ENCODE measurements at regions not wholly inside any gene's neighbourhood (a gene's known extent, or its start where the extent isn't known, plus 50 kb on each side); places are given as distances from the start of the nearest gene placed in this dataset.

- no peak for FAIRE-seq
- Histone ChIP-seq H3K9me3 (ENCODE audit: low read length) (no peaks in the 10 kb centered on the region), H3K79me2 (ENCODE audit: insufficient read depth, low read length) (no peaks in the 10 kb centered on the region), H3K4me1 (ENCODE audit: insufficient read depth, low read length) (no peaks in the 10 kb centered on the region), H3K4me2 (ENCODE audit: low read depth, low read length) (no peak overlapping the region), H3K4me3 (replicated peaks in 1 of 3; ENCODE audit: insufficient read depth in 1 of 3, low read depth in 2 of 3, low read length in 3 of 3) (no peak overlapping the region), H3K27me3 (ENCODE audit: control insufficient read depth in 1 of 2, insufficient read depth in 2 of 2, low read length in 2 of 2) (no peaks in the 10 kb centered on the region), H4K20me1 (ENCODE audit: insufficient read depth, low read length) (no peaks in the 10 kb centered on the region), H3K9ac (ENCODE audit: insufficient read depth, low read depth, low read length) (no peak overlapping the region), H3K27ac (ENCODE audit: extremely low read length, insufficient read depth, low read length) (no peak overlapping the region), H2AFZ (ENCODE audit: low read length) (no peak overlapping the region), H3K36me3 (replicated peaks in 1 of 2; ENCODE audit: control insufficient read depth in 1 of 2, insufficient read depth in 2 of 2, low read length in 2 of 2) (no peaks in the 10 kb centered on the region)
- 5% methylated on average over 2 of the region's 2 CpGs for WGBS (ENCODE audit: low lambda C conversion rate)
- TF ChIP-seq CSRNP1 (CRISPR knock-in tag; IDR thresholded peaks at IDR 0.05) (no peak), MIER3 (CRISPR knock-in tag; IDR thresholded peaks at IDR 0.05; ENCODE audit: borderline replicate concordance) (no peak), THAP8 (CRISPR knock-in tag; IDR thresholded peaks at IDR 0.05; ENCODE audit: borderline replicate concordance) (no peak), ZNF776 (CRISPR knock-in tag; IDR thresholded peaks at IDR 0.05) (no peak), JARID2 (CRISPR knock-in tag; IDR thresholded peaks at IDR 0.05; ENCODE audit: insufficient replicate concordance) (no peak), PITX1 (CRISPR knock-in tag; IDR thresholded peaks at IDR 0.05) (no peak), ZMYM4 (CRISPR knock-in tag; IDR thresholded peaks at IDR 0.05) (no peak), HNRNPL (IDR thresholded peaks at IDR 0.05; ENCODE audit: low read depth, low read length) (no peak), YEATS4 (CRISPR knock-in tag; IDR thresholded peaks at IDR 0.05; ENCODE audit: borderline replicate concordance) (no peak), ZFP41 (CRISPR knock-in tag; IDR thresholded peaks at IDR 0.05; ENCODE audit: borderline replicate concordance) (no peak), TSC22D2 (CRISPR knock-in tag; IDR thresholded peaks at IDR 0.05; ENCODE audit: borderline replicate concordance) (no peak), TBX3 (IDR thresholded peaks at IDR 0.05; ENCODE audit: borderline replicate concordance) (no peak), E2F2 (CRISPR knock-in tag; IDR thresholded peaks at IDR 0.05; ENCODE audit: borderline replicate concordance) (no peak), PLSCR1 (CRISPR knock-in tag; IDR thresholded peaks at IDR 0.05; ENCODE audit: borderline replicate concordance) (no peak), SIX4 (CRISPR knock-in tag; IDR thresholded peaks at IDR 0.05) (no peak), ARNT (IDR thresholded peaks at IDR 0.05) (no peak), ZNF746 (CRISPR knock-in tag; IDR thresholded peaks at IDR 0.05) (no peak), ZBTB1 (CRISPR knock-in tag; IDR thresholded peaks at IDR 0.05; ENCODE audit: borderline replicate concordance) (no peak), ZNF296 (CRISPR knock-in tag; conservative IDR thresholded peaks at IDR 0.05) (no peak), ISL2 (CRISPR knock-in tag; IDR thresholded peaks at IDR 0.05) (no peak)
- intact Hi-C loops (cut with micrococcal nuclease; ENCODE audit: unreplicated experiment), result no loop called here
- DNase-seq (ENCODE audit: low spot score), result no peak
- BruUV-seq (replicated peaks), result no TSS peak
- in situ Hi-C loops (cut with HindIII; ENCODE audit: extremely low pct_ligation_motif_present, low pct_unique_long_range_greater_than_20kb), result no loop called here
- ChIA-PET CTCF (ENCODE audit: low intra/inter-chr PET ratio, low total read pairs) (no interaction called here), POLR2A (no interaction called here)
- no peak for ATAC-seq
Measured at GRCh38 chr4:181323061-181323460, 920.1 kb upstream of the TENM3 start.

All from HepG2 (cell line).